ENCODE measurements at regions not wholly inside any gene's neighbourhood (a gene's known extent, or its start where the extent isn't known, plus 50 kb on each side); places are given as distances from the start of the nearest gene placed in this dataset.

DNA sequence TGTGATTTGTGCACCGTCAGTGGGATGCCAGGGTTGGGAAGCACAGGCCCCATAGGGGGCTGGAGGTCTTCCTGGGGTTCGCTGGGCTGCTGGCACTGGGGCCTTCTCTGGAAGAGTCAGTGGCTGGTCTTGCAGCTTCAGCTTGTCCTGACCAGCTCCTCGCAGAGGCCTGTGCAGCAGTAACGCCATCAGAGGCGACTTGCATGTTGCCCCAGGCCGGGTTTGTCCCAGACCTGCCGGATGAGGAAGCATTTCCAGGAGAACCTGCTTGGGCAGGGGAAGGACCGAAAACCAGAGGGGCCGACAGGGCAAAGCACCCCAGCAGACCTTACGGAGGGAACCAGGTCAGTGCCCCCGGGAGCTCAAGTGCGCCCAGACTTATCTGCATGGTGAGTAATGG lies 54.7 kb upstream of the IRX2 start:
- no peak for TF ChIP-seq CTCF (IDR thresholded peaks at IDR 0.05)
- TF ChIP-seq ESRRA (IDR thresholded peaks at IDR 0.05; ENCODE audit: borderline replicate concordance, low read length): no peak
- TF ChIP-seq ZFP36 (IDR thresholded peaks at IDR 0.05; ENCODE audit: borderline replicate concordance, partially characterized antibody): no peak
- no peak for TF ChIP-seq POLR2A (IDR thresholded peaks at IDR 0.05; ENCODE audit: low read length)
- no peak for TF ChIP-seq SREBF2 (IDR thresholded peaks at IDR 0.05)
- TF ChIP-seq E2F6 (IDR thresholded peaks at IDR 0.05; ENCODE audit: borderline replicate concordance, low read depth): no peak
- TF ChIP-seq JUN (IDR thresholded peaks at IDR 0.05): no peak
- TF ChIP-seq POLR2AphosphoS2 (conservative IDR thresholded peaks at IDR 0.05; ENCODE audit: low read length): no peak
- no peak for TF ChIP-seq EP300 (IDR thresholded peaks at IDR 0.05)

Data from A549 (cell line).